GM23338 (cell line): ENCODE measurements at regions not wholly inside any gene's neighbourhood (a gene's known extent, or its start where the extent isn't known, plus 50 kb on each side); places are given as distances from the start of the nearest gene placed in this dataset.

Experiments
- CTCF ChIP-seq, 2 experiments: fragments of 200-600 bp in 1 of 2; sonication (generic) in 1 of 2; conservative IDR thresholded peaks; 2 replicates each; pipeline versions ENCODE4 v1.5.1 to v1.6.1; 2016 to 2017; ENCODE audit warnings: antibody characterized with exemption in 2 of 2, low read depth in 2 of 2, mild to moderate bottlenecking in 2 of 2, moderate library complexity in 1 of 2
- EZH2 ChIP-seq: fragments of 200-600 bp; sonication (generic); IDR thresholded peaks from one replicate; pipeline ENCODE4 v1.8.0; 2017; ENCODE audit warnings: antibody characterized with exemption, mild to moderate bottlenecking, low read depth; ENCODE audit not compliant: unreplicated experiment
- REST ChIP-seq: IDR thresholded peaks from one replicate; pipeline ENCODE4 v1.6.1; 2018; ENCODE audit warnings: antibody characterized with exemption; ENCODE audit not compliant: unreplicated experiment

- TF ChIP-seq CTCF (conservative IDR thresholded peaks at IDR 0.05; ENCODE audit: low read depth in 2 of 2) = no peak
- TF ChIP-seq REST = no peak
- no peak for TF ChIP-seq EZH2
Observed at GRCh38 chr13:33994826-33995502, 177.0 kb downstream of the RFC3 start.
